Activated gamma-delta T cell (primary cell): ENCODE measurements at regions not wholly inside any gene's neighbourhood (a gene's known extent, or its start where the extent isn't known, plus 50 kb on each side); places are given as distances from the start of the nearest gene placed in this dataset.

Source experiments
- DNase-seq: peaks from one replicate; lab custom pipeline; 2025; lab: John Stamatoyannopoulos, UW

DNA sequence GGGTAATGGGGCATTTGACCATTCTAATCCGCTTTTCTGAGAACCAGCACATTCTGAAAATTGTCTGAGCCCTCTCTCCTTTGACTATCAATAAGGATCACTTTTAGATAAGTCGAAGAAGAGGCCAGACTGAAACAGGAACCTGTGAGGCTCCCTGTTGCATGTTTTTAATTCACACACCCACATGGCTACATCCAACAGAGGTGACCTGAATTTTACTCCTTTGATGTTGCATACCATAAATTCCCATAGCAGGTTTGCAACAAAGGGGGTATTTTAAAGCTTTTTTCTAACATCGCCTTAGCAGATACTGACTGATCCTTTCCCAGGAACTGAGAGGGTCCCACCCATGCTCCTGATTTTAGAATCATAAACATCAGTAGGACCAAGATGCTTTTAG, 450.8 kb downstream of the USP25 start:
- no peak for DNase-seq

DNA sequence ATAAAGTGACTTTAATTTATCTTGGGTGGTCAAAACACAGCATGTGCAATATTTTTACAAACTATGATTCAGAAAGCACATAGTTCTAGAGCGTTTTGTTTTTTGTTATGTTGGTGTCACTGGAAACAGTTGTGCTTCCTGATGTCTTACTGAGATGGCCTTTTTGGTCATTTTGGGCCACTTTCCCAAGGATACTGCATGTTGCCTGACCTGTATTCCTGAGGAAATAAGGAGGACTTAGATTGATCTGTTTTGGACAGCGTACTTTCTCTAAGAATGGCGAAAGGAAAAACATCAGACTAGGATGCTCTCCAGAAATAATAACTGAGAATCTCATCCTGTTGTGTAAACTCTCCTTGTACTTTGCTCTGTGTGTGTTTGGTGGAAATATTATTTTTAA, 451.2 kb downstream of the USP25 start:
- DNase-seq = no peak

DNA sequence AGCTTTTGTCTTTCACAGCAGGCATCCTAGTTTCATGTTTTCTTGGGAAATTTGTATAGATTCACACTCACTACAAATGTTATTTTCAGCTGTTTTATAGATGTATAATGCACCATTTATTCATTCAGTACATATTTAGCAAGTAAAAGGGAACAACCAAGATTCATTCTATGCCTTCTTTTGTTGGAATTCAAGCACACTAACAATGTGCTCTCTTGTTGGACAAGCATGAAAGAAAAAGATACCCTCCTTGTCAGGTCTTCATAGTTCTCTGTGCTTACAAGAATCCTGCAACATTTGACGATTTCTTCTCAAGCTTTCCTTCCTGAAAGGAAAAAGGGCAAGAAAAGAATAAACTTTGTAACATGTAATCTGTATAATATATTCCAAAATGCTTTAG, 456.0 kb downstream of the USP25 start:
- no peak for DNase-seq

DNA sequence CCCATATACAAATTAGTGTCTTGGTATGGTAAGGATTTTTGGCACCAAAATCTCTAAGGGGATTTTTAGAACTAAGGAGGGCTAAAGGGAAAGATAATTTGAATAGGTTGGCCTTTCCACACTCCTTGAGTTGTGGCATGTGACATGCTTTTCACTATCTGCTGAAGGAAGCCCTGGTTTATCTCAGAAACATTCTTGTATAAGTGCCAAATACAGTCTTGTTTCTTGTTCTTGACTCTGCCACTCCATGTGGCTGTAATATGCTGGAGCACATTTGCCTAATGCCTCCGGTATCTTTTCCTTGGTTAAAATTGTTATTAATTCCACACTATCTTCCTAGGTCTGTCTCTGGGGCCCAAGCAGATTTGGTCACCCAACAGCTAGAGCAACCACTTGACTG, 457.0 kb downstream of the USP25 start:
- DNase-seq = no peak

DNA sequence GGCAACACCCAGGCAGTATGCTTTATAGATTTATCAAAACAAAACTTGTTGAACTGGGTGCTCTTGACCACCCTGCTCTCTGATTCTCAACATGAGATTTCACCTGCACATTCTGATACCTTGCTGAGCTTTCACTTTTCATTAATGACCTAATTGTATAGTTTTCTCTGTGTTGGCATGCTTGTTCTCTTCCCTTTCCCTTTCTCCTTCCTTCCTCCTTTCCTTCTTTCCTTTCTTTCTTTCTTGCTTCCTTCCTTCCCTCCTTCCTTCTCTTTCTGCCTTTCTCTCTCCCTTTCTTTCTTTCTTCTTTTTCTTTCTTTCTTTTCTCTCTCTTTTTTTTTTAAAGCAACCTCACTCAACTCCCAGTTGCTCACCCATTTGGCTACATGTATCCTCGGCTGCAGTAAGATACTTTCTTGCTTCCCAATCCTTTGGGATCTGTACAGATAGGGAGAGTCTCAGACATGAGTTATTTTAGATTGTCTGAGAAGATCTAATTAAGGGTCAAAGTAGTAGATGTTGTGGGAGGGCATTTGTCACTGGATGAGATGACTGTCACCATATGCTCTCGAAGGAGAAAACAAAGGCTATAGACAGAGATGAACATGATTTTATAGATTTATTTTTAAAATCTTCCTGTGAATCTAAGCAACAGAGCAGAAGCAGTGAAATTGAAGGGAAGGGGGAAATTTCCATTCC, 458.0 kb downstream of the USP25 start:
- no peak for DNase-seq

DNA sequence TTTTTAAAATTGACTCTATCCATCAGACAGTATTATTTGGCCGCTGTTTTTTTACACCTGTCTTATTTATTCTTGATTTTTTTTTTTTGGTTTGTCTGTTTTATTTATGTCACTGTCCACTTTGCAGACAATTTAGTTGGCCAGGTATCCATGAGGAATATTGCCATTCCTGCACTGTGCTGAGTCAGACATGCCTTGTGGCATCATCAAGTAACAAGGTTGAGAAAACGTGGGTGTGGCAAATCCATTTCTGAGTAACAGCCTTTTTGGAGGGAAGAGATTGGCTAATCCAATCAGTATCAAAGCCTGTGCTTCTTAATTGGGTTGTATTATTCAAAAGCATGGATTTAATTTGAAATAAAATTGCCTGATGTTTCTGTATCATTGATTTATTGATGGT, 463.1 kb downstream of the USP25 start:
- no peak for DNase-seq

DNA sequence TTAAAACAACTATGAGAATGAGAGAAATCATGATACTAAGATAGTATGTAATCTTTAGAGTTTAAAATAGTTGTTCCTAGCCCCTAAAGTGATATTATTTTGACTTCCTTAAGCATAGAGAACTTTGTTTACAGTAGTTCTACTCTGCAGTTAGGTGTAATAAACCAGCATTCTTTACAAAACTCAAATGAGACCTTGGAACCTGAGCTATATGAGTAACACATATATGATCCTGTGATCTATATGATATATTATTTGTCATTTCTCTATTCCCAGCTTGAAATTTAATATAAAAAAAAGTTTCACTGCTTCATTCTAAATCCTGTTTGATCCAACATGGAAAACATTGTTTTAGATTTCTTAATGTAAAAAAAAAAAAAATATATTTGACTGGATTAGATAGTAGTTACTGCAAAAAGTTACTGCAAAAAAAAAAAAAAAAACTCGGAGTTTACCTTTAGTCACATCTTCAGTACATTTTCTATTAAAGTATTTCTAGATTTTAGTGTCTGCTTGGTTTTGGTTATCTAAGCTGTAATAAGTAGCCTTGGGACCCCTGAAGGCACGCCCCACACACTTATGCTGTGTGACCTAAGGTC, 463.8 kb downstream of the USP25 start:
- no peak for DNase-seq

DNA sequence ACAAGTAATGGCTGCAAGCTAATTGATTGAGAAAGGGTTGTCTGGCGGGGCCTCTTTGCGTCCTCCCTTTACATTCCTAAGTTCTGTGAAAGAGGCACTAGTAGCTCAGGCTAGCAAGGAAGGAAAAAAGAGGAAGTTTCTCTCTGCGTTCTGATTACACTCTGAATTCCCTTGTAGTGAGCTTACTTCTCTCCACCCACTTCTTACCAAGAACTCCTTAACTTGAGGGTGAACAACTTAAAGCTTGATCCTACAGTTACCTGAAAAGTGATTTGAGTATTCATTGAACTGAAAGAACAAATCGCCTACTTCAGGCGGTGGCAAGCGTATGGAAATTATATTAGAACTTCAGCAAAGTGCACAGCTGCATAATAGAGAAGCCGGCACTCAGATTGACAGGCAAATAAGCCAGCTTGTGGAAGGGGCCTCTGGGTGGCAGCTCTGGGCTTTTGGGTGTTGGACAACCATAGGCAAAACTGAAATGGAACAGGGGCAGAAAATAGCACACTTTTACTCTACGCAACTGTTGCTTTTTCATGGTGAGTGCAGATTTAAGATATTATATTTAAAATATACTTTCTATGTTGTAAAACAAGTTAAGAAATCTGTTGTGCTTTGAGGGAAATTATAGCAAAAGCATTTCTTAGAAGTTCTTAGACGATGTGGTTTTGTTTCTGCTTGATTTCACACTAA, 464.5 kb downstream of the USP25 start:
- DNase-seq = no peak

DNA sequence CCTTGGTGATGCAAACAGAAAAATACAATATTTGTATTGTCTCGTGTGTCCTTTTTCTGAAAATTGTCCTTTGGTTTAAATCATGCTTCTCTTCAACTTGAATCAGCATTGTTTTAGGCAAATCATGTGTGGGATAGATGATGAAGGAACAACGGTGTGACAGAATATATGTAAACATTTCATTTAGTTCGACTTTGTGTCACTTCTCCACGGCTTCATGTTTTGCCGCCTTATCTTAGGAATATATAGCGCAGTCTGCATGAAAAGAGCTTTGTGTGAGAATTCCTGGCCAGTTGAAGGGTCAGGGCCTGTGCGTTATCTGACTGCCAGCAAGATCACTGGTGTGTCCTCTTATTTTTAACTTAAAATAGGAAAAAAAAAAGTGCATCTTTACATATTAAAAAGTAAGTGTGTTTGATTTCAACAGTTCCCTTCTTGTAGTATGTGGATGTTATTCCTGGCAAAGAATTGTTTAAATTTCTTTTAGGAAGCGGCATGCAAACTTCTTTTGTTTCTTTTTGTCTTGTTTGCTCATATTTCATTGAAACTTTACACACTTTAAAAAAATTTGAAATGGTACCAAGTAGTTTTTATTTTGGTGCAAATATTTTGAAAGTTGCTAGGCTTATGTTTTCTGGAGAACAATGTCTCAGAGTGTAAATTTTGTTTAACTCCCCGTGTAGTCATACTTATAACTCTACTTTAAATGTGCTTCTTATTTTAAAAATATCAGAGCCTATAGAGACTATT, 465.2 kb downstream of the USP25 start:
- DNase-seq = no peak

DNA sequence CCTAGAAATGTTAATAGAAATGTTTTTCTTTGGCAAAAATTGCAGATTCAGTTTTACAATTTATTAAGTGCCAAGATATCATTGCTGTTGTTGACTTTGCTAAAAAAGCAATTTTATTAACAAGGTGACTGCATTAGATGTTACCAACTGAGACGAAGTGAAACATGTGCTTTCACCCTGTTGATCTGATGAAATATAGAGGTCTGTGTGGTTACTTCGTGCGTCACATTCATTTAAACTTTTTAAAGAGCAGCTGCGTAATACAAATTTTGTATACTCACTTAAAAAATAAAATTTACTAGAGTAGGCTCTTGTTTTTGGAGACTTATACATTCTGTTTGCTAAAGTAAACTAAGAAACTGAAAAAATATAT, 465.7 kb downstream of the USP25 start:
- DNase-seq = no peak

DNA sequence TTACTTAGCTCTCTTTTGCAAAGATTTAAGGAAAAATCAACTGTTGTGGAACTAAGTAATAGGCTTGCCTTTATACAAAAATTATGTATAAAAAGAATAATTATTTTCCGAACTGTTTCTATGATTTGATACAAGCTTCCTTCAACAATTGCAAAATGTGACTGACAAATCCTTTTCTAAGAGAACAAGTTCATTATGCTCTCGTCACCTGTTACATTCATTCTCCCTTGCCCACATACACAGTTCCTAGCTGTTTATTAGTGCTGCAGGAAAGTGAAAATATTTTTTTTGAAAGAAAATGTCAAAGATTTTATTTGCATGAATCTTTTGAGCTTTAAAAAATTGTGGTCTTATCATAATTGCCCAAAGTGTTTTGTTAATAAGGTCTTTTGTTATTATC, 466.2 kb downstream of the USP25 start:
- DNase-seq = no peak

DNA sequence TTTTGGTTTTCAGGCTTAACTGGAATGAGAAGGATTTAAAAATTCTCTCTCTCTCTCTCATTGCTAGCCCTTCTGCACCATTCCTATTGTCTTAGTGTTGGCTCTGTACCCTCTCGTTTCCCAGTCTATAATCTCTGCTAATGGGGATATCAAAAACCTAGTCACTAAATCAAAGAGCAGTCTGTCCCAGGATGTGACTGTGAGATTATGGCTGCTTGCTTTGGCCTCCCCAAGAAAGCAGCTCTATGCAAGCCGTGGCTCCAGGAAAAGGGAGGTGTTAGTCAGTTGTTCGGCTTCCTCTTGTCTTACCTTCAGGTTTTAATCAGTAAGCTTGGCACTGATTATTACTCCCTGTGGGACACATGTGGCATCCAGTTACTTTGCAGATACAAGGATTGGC, 468.8 kb downstream of the USP25 start:
- DNase-seq = no peak

DNA sequence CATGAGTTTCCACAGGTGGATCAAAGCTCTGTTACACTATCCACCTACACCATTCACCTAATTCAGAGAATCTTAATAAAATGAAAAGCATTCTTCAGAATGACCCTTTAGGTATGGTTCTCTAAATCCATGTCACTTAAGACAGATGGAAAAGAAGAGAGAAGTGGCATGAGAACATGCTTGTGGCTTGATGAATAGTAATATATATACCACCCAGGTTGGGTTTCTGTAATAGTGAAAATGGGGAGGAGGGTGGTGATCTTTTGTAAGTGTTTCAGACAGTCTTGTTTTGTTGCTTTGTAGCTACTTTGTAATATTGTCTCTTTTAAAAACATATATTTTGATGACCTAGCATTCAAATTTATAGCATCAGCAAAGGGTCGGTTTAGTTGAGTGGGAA, 469.8 kb downstream of the USP25 start:
- DNase-seq = no peak

DNA sequence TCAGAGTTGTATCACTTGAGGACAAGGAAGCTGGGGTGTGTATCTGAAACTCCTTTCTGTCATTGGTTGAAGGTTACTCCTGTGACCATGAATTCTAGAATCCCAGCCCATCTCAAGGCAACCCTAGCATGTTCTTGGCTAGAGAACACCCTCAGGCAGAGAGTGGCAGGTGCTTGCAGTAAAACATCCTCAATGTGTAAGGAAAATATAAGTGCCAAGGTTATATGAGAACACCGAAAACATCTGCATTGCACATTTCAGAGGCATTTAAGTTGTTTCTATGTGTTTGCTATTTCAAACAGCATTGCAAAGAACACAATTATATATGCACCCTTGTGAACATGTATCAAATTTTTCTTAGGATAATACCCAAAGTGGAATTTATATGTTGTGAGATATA, 471.9 kb downstream of the USP25 start:
- no peak for DNase-seq

DNA sequence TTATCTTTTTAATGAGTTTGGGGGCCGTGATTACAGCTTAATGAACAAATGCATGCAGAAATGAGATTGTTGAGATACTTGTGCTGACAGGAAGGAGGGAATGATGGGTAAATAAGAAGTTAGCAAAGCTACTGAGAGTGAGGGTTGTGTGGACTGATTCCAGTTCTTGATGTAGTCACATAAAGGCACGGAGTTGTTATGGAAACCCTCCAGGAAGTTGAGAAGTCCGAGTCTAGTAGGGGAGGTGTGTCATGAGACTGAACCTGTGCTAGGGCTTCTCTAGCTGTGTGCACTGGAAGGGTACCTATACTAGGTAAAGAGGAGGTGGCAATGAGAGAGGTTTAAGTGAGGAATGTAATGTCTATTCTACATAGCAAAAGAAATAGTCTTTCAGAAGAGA, 475.7 kb downstream of the USP25 start:
- no peak for DNase-seq

DNA sequence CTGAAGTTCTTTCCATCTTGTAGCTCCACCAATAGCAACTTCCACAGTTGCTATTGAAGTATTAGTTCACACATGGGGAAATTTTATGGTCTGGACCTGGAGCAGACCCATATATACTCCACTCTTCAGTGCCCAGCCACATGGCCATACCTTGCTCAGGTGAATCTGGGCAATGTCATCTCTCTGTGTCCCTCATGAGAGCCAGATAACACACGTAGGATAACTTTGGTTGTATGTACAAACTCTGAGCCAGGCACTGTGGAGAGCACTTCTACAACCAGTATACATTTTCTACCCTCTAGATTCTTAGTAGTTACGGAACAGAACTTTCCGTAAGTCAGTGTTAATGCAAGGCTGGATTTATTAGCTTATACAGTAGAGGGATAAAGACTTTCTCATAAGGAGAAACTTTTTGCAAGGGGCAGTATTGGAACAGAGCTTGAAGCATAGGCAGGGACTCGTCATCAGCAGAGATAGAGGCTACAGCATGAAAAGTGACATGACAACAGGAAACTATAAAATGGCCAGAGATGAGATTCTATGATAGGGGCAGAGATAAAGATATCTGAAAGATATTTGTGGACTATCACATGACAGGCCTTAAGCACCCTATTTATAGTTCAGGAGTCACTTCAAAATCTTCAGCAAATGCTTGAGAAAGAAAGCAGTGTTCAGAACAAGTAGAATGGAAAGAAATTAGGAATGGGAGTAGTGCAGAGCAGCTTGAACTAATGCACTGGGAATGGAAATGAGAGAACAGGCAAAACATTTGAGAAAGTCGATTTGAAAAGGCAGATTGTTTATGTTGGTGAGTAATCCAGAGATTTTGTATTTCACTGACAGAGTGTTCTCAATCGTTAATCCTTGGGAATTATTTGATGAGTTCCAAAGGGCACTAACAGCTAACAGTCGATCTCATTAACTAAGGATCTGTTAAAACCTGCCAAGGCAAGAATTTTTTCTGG, 481.8 kb downstream of the USP25 start:
- DNase-seq = no peak

DNA sequence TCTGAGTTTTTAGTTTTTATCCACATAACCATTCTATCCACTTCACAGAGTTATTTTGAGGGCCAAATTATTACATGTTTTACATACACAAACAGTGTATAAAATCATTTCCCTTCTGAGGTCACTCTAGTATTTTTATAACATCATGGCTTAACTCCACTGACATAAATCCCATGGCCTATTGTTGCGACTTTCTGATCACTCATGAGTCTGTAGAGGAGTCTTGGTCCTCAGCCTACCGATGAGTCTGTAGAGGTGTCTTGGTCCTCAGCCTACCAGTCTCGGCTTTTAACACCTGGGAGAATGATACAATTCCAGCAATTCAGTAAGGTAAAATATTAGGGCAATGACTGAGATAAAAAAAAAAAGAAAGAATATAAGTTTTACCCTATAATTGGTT, 483.7 kb downstream of the USP25 start:
- no peak for DNase-seq

DNA sequence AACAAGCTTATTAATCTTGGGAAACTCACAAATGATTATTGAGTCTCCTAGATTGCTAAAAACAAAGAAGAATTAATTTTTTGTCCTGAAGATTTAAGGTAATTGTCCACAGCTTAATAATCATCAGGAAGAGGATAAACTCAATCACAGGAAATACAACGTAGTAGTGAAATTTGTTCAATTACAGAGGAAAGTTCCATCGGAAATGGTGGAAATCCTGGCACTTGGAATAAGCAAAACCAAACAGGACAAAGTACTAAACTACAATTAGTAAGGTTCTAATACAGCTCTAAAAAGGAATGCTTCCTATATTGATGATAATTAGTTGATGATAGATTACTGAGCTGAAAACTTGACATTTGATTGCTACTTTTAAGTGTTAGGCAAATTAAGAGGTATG, 485.4 kb downstream of the USP25 start:
- DNase-seq = no peak

DNA sequence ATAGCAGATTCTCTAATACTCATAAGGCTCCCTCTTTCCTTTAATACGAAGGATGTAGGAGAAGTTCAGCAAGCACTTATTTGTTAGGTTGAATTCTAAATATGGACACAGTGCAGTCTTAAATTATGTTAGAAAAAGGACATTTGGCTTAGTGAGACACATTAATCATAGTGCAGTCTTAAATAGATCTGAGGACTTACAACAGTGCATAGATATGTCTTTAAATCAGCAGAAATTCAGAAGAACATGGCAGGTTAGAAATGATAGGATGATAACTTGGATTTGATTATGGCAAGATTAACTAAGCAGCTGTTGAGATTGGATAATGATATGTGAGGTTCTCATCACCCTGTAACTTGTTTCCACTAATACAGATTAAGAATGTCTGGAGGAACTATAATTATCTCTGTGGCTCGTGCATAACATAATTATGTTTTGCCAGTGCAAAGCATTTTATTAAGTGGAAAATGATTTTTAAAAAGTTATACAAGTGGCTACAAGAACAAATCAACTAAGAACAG, 485.9 kb downstream of the USP25 start:
- DNase-seq = no peak

DNA sequence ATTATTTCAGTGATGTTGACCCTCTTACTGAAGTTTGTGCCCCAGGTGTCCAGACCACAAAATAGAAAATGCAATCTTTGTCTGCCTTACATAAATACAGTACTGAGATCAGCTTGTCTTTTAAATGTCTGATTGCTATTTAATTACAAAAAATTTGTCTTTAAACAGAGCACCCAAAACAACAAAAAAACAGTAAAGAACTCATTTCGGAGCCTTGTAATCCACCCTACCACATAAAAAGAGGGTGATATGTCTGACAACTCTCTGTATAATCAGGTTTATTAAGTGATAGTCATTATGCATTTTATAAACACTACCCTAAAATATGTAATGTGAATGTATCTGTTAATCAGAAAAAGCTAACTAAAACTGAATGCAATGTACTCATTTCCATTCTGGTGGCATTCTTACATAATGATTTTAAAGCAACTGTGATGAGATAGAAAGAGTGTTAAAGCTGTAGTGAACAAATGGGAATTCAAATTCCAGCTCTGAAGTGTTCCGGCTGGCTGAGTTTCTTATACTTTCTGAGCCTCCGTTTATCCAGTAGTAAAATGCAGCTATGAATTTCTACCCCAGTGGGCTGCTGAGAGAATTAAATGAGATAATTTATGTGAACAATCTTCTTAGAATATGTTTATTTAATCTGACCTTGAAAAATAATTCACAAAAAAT, 486.6 kb downstream of the USP25 start:
- no peak for DNase-seq
